Activated T-cell treated with anti-CD3 and anti-CD28 coated beads, Interleukin-2, amount 50 U/mL, for 48 hours (primary cell): ENCODE measurements at regions not wholly inside any gene's neighbourhood (a gene's known extent, or its start where the extent isn't known, plus 50 kb on each side); places are given as distances from the start of the nearest gene placed in this dataset.
A peak's percentile ranks its signal among the peaks of the same experiment; 100 is the strongest.
"Not testable (repeated sequence)": the region's sequence is repeated elsewhere in the genome, so short reads cannot be mapped to it uniquely, and the experiment has no call there.

ENCODE experiments used
- DNase-seq, 2 experiments: peaks; one replicate each; pipeline ENCODE4 v3.0.0-alpha.2; 2020

- no peak for DNase-seq
Measured at GRCh38 chr10:11691319-11691755, 50.8 kb upstream of the ECHDC3 start.

- no peak for DNase-seq
Measured at GRCh38 chr10:11689945-11690736, 52.0 kb upstream of the ECHDC3 start.

- DNase-seq: not testable (repeated sequence)
Measured at GRCh38 chr10:11688448-11688795, 53.8 kb upstream of the ECHDC3 start.

GRCh38 chr10:11687779-11688447 lies 54.3 kb upstream of the ECHDC3 start:
- DNase-seq: no peak

GRCh38 chr10:11687357-11687771 lies 54.8 kb upstream of the ECHDC3 start:
- DNase-seq: no peak

- DNase-seq: no peak
Measured at GRCh38 chr10:11685787-11686218, 56.4 kb upstream of the ECHDC3 start.

- DNase-seq: peak; percentile 69 to 71
Measured at GRCh38 chr10:11684717-11685645, 57.2 kb upstream of the ECHDC3 start.

- peak in 1 of 2 experiments; percentile 24 for DNase-seq
Measured at GRCh38 chr10:11684341-11684716, 57.9 kb upstream of the ECHDC3 start.

GRCh38 chr10:11683529-11684320 lies 58.5 kb upstream of the ECHDC3 start:
- DNase-seq: no peak

GRCh38 chr10:11682851-11683250 lies 59.3 kb upstream of the ECHDC3 start:
- no peak for DNase-seq

- DNase-seq: no peak
Measured at GRCh38 chr10:11682267-11682683, 59.9 kb upstream of the ECHDC3 start.

- DNase-seq: no peak
Measured at GRCh38 chr10:11680496-11680895, 61.7 kb upstream of the ECHDC3 start.

- DNase-seq: no peak
Measured at GRCh38 chr10:11679946-11680345, 62.2 kb upstream of the ECHDC3 start.

GRCh38 chr10:11678074-11678793 lies 63.9 kb upstream of the ECHDC3 start:
- peak; percentile 30 to 49 for DNase-seq

- DNase-seq: no peak
Measured at GRCh38 chr10:11677480-11677879, 64.7 kb upstream of the ECHDC3 start.

- no peak for DNase-seq
Measured at GRCh38 chr10:11673346-11674280, 62.2 kb upstream of the USP6NL start.

GRCh38 chr10:11672836-11673235 lies 61.4 kb upstream of the USP6NL start:
- DNase-seq: no peak

- DNase-seq: no peak
Measured at GRCh38 chr10:11670381-11670780, 58.9 kb upstream of the USP6NL start.

- DNase-seq: no peak
Measured at GRCh38 chr10:11668847-11669610, 57.6 kb upstream of the USP6NL start.

GRCh38 chr10:11667756-11668155 lies 56.3 kb upstream of the USP6NL start:
- no peak for DNase-seq
